ENCODE measurements at regions not wholly inside any gene's neighbourhood (a gene's known extent, or its start where the extent isn't known, plus 50 kb on each side); places are given as distances from the start of the nearest gene placed in this dataset.

GRCh38 chr2:64749446-64749845 is 95.7 kb upstream of the SERTAD2 start:
- no peak for TF ChIP-seq CTCF (IDR thresholded peaks at IDR 0.05; ENCODE audit: low read depth, low read length)
- TF ChIP-seq POLR2A (IDR thresholded peaks at IDR 0.05; ENCODE audit: extremely low read depth, insufficient read length), result no peak
- no peak for TF ChIP-seq MAX (IDR thresholded peaks at IDR 0.05; ENCODE audit: low read depth, low read length)

Measured in NB4 (cell line).